ENCODE measurements at regions not wholly inside any gene's neighbourhood (a gene's known extent, or its start where the extent isn't known, plus 50 kb on each side); places are given as distances from the start of the nearest gene placed in this dataset.

GRCh38 chrX:9271789-9272525, 192.9 kb upstream of the TBL1X start:
- no peak for DNase-seq

- DNase-seq = no peak
Observed at GRCh38 chrX:9273744-9274143, 191.1 kb upstream of the TBL1X start.

GRCh38 chrX:9278475-9279233, 186.2 kb upstream of the TBL1X start:
- DNase-seq = no peak

GRCh38 chrX:9279234-9279544, 185.7 kb upstream of the TBL1X start:
- DNase-seq = peak; percentile 45 to 64 (median 46)

GRCh38 chrX:9280831-9281230, 184.0 kb upstream of the TBL1X start:
- DNase-seq = no peak

- peak; percentile 55 to 67 (median 65) for DNase-seq
Observed at GRCh38 chrX:9282325-9282724, 182.5 kb upstream of the TBL1X start.

GRCh38 chrX:9285342-9285771, 179.5 kb upstream of the TBL1X start:
- DNase-seq = peak; percentile 78 to 80 (median 79)

GRCh38 chrX:9286234-9286633, 178.6 kb upstream of the TBL1X start:
- DNase-seq = peak; percentile 53 to 58 (median 58)

- DNase-seq = no peak
Observed at GRCh38 chrX:9291629-9292028, 173.2 kb upstream of the TBL1X start.

- DNase-seq = no peak
Observed at GRCh38 chrX:9293051-9293496, 171.8 kb upstream of the TBL1X start.

- no peak for DNase-seq
Observed at GRCh38 chrX:9293903-9294302, 171.0 kb upstream of the TBL1X start.

GRCh38 chrX:9295551-9295950, 169.3 kb upstream of the TBL1X start:
- DNase-seq = peak in 2 of 3 donors; percentile 21 to 27

GRCh38 chrX:9298221-9298620, 166.6 kb upstream of the TBL1X start:
- peak; percentile 20 to 52 (median 39) for DNase-seq

GRCh38 chrX:9299681-9300080, 165.2 kb upstream of the TBL1X start:
- peak in 1 of 3 donors; percentile 22 for DNase-seq

GRCh38 chrX:9301836-9302235, 163.0 kb upstream of the TBL1X start:
- no peak for DNase-seq

GRCh38 chrX:9302381-9302780, 162.5 kb upstream of the TBL1X start:
- DNase-seq = no peak

- DNase-seq = no peak
Observed at GRCh38 chrX:9308426-9308825, 156.4 kb upstream of the TBL1X start.

GRCh38 chrX:9310616-9311015, 154.2 kb upstream of the TBL1X start:
- no peak for DNase-seq

- no peak for DNase-seq
Observed at GRCh38 chrX:9311421-9312160, 153.3 kb upstream of the TBL1X start.

GRCh38 chrX:9312922-9313867, 151.7 kb upstream of the TBL1X start:
- DNase-seq = peak; percentile 54 to 62 (median 55)

- DNase-seq = no peak
Observed at GRCh38 chrX:9315086-9315485, 149.8 kb upstream of the TBL1X start.

GRCh38 chrX:9316096-9316495, 148.8 kb upstream of the TBL1X start:
- DNase-seq = peak; percentile 58 to 78 (median 76)
